ENCODE measurements at regions not wholly inside any gene's neighbourhood (a gene's known extent, or its start where the extent isn't known, plus 50 kb on each side); places are given as distances from the start of the nearest gene placed in this dataset.

DNA sequence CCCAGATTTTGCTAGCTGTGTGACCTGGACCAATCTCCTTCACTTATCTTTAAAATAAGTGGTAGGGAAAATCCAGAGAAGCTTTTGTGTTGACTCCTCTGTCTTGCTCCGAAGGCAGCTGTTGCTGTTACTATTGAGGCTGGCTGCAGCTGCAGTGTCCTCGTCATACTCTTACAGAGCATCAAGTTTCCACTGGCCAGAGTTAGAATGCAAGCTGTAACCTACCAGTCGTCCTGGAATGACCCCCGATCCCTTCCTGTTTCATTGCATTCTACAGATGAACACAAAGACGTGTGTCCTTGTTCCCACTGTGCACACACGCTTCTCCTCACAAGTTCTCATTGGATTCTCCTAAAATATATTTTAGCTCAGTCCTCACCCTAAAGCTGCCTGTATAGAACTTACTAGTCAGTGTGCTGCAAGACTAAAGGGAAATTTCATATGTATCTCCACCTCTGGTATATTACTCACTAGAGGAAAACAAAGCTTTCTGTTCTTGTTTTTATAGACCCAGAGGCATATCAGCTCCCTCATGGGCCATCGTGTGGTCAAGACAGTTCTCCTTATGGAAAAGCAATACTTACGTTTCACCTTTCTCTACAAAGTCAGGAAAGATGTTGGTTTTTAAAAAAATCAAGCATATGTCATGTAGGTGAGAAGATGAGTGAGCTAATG is 589.8 kb downstream of the LMO7 start:
- peak in 15 of 42 donors; percentile 3 to 47 (median 16) for DNase-seq
- intact Hi-C loops (cut with DNase I) = no loop called here

DNA sequence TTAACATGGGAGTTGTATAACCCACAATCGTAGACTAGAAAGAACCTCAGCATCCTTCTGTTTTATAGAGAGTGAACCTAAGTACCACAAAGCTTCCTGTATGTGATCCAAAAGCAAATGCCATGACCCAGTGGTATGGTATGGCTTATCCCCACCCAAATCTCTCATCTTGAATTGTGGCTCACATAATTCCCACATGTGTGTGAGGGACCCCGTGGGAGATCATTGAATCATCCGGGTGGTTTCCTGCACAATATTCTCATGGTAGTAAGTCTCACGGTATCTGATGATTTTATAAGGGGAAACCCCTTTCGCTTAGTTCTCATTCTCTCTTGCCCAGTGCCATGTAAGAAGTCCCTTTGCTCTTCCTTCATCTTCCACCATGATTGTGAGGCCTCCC is 587.9 kb downstream of the LMO7 start:
- DNase-seq = no peak
- intact Hi-C loops (cut with DNase I) = no loop called here

DNA sequence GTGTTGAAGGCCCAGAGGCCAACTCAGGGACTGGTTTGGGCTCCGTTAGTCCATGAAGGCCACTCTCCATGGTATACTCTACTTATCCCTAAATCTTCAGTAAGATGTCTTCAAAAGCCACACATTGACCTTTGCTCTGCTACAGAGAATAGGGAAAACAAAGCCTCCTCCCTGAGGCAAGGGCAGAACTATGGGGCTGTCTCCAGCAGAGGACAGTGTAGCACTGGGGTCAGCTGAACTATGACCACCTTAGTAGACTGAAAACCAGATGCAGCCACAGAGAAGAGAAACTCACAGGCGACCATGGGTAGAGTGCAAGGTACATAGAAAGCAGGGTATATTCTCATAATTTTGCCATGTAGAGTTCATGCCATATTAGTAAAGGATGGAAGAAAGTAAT is 587.4 kb downstream of the LMO7 start:
- DNase-seq = no peak
- intact Hi-C loops (cut with DNase I) = no loop called here

DNA sequence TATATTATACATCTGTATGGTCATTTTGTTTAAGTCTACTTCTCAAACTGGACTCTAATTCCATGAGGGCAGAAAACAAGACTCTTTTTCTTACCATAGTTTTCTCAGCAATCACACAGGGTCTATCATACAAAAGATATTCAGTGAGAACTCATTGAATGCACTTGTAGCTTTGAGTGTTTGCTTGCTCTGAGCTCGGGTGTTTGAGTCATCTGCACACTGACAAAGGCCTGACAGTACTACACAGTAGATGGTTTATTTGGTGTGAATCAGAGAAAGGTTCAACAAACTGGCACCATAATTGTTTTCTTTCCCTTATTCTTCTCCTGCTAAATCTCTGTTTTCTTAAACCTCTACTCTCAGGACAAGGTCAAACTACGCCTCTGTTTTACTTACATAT is 586.4 kb downstream of the LMO7 start:
- DNase-seq = peak in 9 of 42 donors; percentile 7 to 46 (median 25)
- intact Hi-C loops (cut with DNase I) = no loop called here

DNA sequence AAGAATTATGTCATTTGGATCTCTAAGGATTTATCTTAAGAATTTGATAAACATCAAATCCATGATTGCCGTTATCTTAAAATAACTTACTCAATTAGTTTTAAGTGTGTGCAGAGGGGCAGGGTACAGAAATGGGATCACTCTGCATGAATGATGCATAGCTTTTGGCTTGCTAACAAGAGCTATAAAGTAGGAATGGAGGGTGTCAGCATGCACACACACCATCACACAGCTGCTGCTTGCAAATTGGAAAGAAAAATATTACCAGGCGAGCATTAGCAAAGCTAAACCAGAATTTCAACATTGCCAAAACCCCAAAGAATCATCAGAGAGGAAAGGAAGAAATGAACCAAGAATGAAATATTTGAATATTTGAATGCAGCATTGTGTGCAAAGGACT is 580.6 kb downstream of the LMO7 start:
- intact Hi-C loops (cut with DNase I) = no loop called here
- no peak for DNase-seq

DNA sequence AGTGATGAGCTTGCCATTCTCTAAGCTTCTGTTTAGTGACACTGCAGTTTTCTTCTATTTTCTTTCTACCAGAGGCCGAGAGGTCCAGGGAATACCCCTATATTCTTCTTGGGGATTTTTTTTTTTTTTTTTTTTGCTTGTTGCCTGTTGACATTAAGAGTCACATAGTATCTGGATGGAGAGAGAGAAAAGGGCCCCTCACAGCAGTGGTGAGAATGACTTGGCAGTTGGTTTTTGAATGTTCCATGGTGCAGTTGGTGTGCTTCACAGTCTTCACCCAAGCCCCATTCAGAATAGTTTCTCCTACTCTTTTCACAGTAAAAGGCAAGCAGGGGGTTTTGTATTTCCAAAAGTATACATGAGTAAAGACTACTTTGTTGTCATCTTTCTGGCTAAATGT is 577.9 kb downstream of the LMO7 start:
- intact Hi-C loops (cut with DNase I) = no loop called here
- DNase-seq = no peak

DNA sequence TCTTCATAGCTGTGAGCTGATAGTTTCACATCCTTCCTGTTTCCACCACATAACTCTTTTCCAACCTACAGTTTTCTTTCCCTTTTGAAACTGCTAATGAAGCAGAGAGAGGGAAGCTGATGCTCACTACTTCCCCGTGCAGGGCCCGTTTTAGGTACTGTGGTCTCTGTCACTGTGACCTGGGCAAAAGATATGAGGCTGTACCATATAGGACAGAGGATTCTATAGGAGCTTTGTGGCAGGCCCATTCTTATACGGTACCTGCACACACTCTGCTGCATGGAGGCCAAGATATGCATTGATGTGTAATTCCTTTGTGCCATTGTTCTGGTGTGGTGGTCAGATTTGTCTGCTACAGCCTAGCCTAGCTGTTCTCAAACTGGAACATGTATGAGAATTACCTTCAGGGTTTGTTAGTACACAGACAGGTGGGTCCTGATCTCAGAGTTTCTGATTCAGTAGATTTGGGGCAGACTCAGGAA is 577.3 kb downstream of the LMO7 start:
- intact Hi-C loops (cut with DNase I) = no loop called here
- DNase-seq = no peak

DNA sequence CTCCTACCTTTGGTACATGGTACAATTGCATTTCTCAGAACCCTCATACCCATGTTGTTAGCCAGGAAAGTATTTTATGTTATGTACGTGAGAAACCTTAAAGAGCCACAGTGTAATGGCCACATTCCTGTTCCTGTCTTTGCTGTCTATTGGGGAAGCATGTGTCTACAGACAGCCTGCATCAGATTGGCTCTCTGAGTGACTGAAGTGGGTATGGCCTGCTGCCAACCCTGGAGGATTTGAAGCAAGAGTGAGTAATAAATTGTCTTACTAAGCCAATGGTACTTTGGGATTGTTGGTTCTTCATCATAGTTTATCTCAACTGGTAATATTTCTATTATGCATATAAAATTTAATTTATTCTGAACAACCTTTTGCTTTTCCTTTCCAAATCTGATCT is 574.1 kb downstream of the LMO7 start:
- intact Hi-C loops (cut with DNase I) = no loop called here
- DNase-seq = no peak

DNA sequence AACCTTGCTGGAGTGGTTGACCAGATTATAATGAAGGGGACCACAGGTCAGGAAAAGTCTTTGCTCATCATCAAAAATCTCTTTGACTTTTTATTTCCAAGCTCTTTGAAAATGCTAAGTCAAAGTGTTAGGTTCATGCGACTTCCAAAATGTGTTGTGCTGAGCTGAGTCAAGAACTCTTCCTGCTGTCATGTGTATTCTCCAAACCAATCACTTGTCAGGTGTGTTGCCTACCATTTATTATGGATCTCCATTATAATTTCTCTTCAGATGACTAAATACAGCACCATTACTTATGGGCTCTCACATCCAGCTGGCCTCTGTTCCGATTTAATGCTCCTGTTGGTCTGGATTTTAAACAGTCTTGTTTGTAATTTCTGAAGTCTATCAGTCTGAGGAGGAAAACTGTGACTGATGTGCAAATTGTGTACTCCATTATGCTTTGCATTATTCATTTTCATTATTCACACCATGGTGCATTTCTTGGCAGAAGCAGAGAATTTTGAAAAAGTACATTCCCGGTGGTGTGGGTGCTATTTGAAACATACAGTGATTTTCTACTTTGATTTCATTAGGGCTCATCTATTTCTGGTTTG is 562.5 kb downstream of the LMO7 start:
- no peak for DNase-seq
- intact Hi-C loops (cut with DNase I) = no loop called here

DNA sequence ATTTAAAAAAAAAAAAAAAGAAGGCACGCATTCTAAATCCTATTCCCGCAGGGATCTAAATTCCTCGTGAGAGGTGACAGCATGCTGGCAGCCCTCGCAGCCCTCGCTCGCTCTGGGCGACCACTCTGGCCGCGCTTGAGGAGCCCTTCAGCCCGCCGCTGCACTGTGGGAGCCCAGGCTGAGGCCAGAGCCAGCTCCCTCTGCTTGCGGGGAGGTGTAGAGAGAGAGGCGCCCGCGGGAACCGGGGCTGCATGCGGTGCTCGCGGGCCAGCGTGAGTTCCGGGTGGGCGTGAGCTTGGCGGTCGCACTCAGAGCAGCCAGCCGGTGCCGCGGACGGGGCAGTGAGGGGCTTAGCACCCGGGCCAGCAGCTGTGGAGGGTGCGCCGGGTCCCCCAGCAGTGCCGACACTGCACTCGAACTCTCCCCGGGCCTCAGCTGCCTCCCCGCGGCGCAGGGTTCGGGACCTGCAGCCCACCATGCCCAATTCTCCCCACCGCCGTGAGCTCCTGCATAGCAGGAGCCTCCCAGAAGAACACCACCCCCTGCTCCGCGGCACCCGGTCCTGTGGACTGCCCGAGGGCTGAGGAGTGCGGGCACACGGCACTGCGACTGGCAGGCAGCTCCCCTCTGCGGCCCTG is 553.9 kb downstream of the LMO7 start:
- intact Hi-C loops (cut with DNase I) = no loop called here
- DNase-seq = no peak

DNA sequence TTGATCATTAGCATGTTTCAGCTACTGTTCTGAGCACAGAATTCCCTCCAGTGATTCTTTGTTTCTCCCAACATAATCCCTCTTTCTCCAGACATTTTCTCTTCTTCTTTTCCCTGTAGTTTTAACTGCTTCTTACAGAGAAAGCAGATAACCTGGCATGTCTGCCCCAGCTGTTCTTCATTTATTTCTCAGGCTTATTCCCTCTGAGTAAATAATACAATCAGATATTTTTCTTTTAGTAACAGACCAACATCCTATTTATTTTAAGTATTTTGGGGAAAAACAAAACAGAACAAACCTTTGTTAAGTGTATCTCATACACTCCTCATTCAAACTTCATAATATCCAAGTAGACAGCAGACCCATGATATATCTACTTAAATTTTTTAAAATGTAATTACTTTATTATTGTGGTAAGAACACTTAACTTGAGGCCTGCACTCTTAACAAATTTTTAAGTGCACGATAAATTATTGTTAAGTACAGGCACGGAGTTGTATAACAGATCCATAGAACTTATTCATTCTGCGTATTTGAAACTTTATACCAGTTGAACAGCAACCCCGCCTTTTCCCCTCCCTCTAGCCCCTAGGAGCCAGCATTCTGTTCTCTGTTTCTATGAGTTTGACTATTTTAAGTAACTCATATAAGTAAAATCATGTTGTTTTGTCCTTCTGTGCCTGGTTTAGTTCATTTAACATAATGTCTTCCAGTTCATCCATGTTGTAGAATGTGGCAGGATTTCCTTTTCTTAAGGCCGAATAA is 540.0 kb downstream of the LMO7 start:
- DNase-seq = no peak
- intact Hi-C loops (cut with DNase I) = no loop called here

DNA sequence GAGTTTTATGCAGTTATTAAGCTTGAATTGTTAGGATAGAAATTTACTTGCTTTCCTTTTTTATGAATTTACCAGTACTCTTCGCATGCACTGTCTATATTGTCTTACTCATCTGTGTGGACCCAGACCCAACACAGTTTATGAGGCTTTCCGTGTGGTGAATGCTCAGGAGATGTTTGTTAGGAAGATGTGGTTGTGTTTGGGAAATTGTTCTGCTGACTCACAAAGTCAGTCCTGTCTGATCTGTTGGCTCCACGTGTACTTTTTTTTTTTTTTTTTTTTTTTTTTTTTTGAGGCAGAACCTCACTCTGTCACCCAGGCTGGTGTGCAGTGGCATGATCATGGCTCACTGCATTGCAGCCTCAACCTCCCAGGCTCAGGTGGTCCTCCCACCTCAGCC is 532.5 kb downstream of the LMO7 start:
- DNase-seq = no peak
- intact Hi-C loops (cut with DNase I) = no loop called here

DNA sequence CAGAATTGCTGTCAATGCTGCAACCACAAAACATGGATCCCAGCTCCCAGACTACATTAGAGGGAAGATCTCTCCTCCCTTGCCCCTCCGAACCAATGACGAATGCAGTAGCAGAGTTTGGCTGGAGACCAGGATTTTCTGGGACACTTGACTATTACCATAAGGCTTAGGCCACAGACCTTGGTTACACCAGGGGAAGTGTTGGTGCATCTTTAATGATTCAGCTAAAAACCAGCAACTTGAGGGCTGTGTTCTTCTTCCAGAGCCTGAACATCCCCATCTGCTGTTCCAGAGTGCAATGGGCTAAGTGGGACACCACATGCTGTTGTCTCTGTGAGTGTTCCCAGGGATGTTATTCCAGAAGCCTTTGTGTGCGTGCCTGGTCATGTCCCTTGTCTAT is 528.2 kb downstream of the LMO7 start:
- no peak for DNase-seq
- intact Hi-C loops (cut with DNase I) = no loop called here

DNA sequence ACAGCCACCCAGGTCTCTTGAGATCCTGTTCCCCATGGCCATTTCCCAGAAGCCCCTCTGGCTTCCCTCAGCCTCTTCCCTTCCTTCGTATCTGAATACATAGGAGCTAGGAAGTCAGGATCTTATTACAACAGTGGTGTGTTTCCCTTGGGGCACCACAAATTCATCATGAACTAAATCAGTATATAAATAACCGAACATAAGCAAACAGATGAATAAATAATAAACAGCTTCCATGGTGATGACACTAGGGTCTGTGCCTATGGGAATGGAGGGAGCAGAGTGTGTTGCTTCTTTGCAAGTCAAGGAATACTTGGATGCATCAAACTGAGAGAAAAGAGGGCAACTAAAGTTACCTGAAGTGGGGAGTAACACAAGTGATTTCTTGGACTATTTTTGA is 527.6 kb downstream of the LMO7 start:
- DNase-seq = no peak
- intact Hi-C loops (cut with DNase I) = no loop called here

DNA sequence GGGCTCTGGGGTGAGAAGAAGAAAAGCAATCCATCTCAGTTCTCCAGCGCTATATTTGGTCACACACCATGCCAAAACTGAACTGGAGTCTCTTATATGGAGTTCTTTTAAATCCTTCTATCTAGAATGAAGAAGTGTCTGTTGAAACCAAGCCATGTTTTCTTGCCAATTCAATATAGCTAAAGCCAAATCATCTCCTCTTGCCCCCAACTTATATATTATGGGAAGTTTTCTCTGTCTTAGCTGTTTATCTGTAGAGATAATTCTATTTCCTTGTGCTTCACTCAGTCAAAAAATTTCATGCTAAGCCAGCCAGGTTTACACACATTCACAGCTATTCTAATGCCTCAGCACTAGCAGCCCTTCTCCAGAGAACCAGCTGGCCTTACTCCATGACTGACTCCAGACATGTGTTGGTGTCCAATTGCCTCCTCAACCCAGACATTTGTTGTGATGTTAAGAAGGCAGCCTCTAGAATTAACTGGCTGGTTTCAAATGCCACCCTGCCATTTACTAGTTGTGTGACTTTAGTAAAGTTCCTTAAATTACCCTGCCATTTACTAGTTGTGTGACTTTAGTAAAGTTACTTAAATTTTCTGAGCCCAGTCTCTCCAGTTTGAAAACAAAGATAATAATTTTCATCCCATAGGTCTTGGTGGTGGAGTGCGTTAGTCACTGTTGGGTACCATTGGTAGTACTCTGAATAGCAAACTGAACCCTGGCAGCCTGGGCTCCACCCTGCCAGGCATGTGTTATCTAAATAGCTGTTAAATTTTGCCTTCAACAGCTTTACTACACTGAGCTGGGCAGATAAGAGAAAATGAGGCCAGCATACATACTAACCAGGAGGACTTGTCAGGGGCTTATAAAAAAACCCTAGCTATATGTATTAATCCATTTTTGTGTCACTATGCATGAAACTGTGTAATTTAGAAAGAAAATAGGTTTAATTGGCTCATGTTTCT is 525.1 kb downstream of the LMO7 start:
- no peak for DNase-seq

DNA sequence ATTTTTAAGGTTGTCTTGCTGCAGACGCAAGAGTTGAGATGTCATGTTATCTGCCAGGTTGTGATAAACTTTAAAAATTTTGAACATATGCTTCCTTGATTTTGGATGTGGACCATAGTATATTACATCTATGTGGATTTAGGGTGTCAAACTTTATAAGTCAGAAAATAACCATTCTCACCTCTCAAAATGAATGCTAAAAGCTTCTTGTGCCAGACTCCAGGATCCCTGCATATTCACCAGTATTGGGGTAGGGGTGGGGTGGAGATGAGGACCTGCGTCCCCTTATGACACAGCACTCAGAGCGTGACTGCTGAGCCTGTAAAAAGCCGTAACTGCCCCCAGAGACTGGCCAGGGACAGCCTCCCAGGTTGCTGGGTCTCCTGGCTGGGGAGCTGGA is 524.4 kb downstream of the LMO7 start:
- no peak for DNase-seq
- intact Hi-C loops (cut with DNase I) = no loop called here

More for the DNA sequence above, 525.1 kb downstream of the LMO7 start:
- intact Hi-C loops (cut with DNase I) = no loop called here

DNA sequence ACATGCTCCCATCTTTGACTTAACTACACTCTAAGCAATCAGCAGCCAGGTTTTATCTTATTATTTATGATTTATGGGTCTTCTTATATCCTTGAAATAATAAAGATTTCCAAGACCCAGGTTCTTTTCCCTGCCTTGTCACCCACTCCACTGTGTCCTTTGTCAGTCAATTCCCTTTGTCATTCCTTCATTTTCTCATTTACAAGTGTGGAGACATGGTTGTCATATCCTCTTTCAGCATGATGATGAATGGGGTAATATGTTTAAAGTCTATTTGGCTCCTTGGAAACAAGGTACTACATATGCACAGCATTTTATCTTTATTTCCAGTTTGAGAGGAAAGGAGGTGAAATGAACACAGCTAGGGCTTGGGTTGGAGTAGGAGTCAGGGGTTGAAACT is 521.8 kb downstream of the LMO7 start:
- no peak for DNase-seq
- intact Hi-C loops (cut with DNase I) = no loop called here

DNA sequence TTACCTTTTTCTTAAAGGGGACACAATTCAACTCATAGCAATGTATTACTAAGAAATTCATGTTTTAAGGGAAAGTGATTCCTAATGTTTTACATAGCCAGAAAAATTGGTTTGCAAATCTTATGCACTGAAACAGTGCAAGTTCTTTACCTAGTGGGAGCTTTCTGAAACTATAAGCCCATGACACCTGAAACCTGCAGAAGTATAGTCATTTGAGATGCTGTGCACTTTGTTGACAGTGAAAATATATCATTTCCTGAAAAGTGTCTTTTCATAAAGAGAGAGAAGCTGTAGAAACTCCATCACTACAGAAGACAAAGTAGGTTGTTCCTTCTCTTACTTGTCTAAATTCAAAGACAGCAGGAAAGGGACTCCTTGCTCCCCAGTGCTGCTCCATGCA is 517.1 kb downstream of the LMO7 start:
- DNase-seq = no peak
- intact Hi-C loops (cut with DNase I) = no loop called here

DNA sequence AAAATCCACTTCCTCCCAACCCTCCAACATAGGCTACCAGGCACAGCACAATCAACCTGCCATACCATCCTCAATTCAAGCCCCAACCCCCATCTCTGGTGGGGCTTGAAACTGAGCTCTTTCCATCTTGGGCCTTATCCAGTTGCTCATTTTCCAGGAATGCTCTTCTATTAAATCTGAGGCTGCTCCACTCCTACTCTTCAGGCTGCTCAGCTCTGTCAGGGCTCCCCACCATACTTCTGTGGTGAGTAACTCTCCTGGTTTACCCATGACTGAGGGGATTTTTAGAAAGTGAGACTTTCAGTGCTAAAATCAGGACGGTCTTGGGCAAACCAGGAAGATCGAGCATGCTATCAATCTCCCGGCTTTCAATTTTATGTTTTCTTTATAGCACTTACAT is 512.8 kb downstream of the LMO7 start:
- intact Hi-C loops (cut with DNase I) = no loop called here
- no peak for DNase-seq

All from head of caudate nucleus (tissue), 42 donors.